Astrocyte (in vitro differentiated cells and primary cell): ENCODE measurements at regions not wholly inside any gene's neighbourhood (a gene's known extent, or its start where the extent isn't known, plus 50 kb on each side); places are given as distances from the start of the nearest gene placed in this dataset.

Experiments used
- CTCF ChIP-seq: IDR thresholded peaks from 2 replicates; pipeline ENCODE4 v1.5.1; 2011; ENCODE audit warnings: low read depth, mild to moderate bottlenecking, inconsistent platforms, low read length, moderate library complexity; ENCODE audit not compliant: insufficient read depth
- EZH2 ChIP-seq: IDR thresholded peaks from 2 replicates; pipeline ENCODE4 v1.6.1; 2012; ENCODE audit warnings: mild to moderate bottlenecking, low read length, inconsistent platforms; ENCODE audit not compliant: insufficient read depth

GRCh38 chr2:52779446-52779845 lies 988.2 kb upstream of the CHAC2 start:
- no peak for TF ChIP-seq CTCF
- TF ChIP-seq EZH2 = no peak
